KMS-11 (cell line): ENCODE measurements at regions not wholly inside any gene's neighbourhood (a gene's known extent, or its start where the extent isn't known, plus 50 kb on each side); places are given as distances from the start of the nearest gene placed in this dataset.

Experiments
- H2AFZ ChIP-seq: fragments of 200-600 bp; sonication (generic); 2 replicates; pipeline ENCODE4 v1.6.1; 2016; ENCODE audit warnings: antibody characterized with exemption, mixed run types, low read depth
- H3K27ac ChIP-seq: fragments of 200-600 bp; sonication (generic); 2 replicates; pipeline ENCODE4 v1.6.1; 2016; ENCODE audit warnings: mild to moderate bottlenecking, mixed run types
- H3K27me3 ChIP-seq: fragments of 200-600 bp; sonication (generic); 2 replicates; pipeline ENCODE4 v1.6.1; 2017; ENCODE audit warnings: mild to moderate bottlenecking, low read depth, mixed run types, moderate library complexity; ENCODE audit not compliant: insufficient read depth
- H3K36me3 ChIP-seq: fragments of 200-600 bp; sonication (generic); 2 replicates; pipeline ENCODE4 v1.6.1; 2017; ENCODE audit warnings: mild to moderate bottlenecking, mixed run types; ENCODE audit not compliant: insufficient read depth
- H3K4me1 ChIP-seq: fragments of 200-600 bp; sonication (generic); 2 replicates; pipeline ENCODE4 v1.6.1; 2016; ENCODE audit warnings: mild to moderate bottlenecking, low read depth, mixed run types; ENCODE audit not compliant: poor library complexity, severe bottlenecking
- H3K4me2 ChIP-seq: fragments of 200-600 bp; sonication (generic); 2 replicates; pipeline ENCODE4 v1.7.0; 2016; ENCODE audit warnings: mild to moderate bottlenecking, mixed run types
- H3K4me3 ChIP-seq: fragments of 200-600 bp; sonication (generic); IDR thresholded peaks from 2 replicates; pipeline ENCODE4 v1.6.1; 2017; ENCODE audit warnings: low read depth, low read length, mixed read lengths; ENCODE audit not compliant: insufficient read depth
- H3K79me2 ChIP-seq: fragments of 200-600 bp; sonication (generic); 2 replicates; pipeline ENCODE4 v1.6.1; 2016; ENCODE audit warnings: low read depth, mixed run types; ENCODE audit not compliant: insufficient read depth
- H3K9ac ChIP-seq: fragments of 200-600 bp; sonication (generic); 2 replicates; pipeline ENCODE4 v1.6.1; 2016; ENCODE audit warnings: mild to moderate bottlenecking, mixed run types
- H4K20me1 ChIP-seq: fragments of 200-600 bp; sonication (generic); 2 replicates; pipeline ENCODE4 v1.6.1; 2016; ENCODE audit warnings: mild to moderate bottlenecking, mixed run types; ENCODE audit not compliant: insufficient read depth
- TF ChIP-seq, protein P1 (sequence below): fragments of 200-600 bp; sonication (generic); conservative IDR thresholded peaks from 2 replicates; pipeline ENCODE4 v1.6.1; 2017; ENCODE audit warnings: low read depth, mild to moderate bottlenecking, antibody characterized with exemption, low read length, moderate library complexity, mixed read lengths

DNA sequence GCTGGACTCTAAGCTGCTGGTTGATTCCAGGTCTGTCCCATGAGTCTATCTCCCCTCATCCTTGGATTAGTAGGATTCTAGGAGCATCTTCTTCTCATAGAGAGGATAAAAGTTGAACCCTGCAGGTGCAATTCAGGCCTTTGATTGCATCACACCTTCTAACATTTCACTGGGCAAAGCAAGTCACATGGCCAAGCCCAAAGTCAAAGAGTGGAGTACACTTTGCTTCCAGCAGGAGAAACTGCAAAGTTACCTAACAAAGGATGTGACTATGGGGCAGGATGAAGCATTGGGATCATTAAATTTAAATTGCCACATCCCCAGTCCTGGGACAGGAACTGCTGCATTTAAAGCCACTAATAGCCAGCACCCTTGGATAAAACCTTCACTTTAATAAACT, 51.0 kb upstream of the EGFLAM start:
- no peak overlapping the region for H3K4me2 ChIP-seq
- no peaks in the 10 kb centered on the region for H4K20me1 ChIP-seq
- no peak overlapping the region for H3K4me3 ChIP-seq
- H3K36me3 ChIP-seq = no peaks in the 10 kb centered on the region
- peaks cover 7% of the 10 kb centered on the region for H3K4me1 ChIP-seq
- H3K27ac ChIP-seq = no peak overlapping the region
- no peak overlapping the region for H3K9ac ChIP-seq
- no peak overlapping the region for H2AFZ ChIP-seq
- no peaks in the 10 kb centered on the region for H3K27me3 ChIP-seq
- no peaks in the 10 kb centered on the region for H3K79me2 ChIP-seq
- TF ChIP-seq, protein P1, sequence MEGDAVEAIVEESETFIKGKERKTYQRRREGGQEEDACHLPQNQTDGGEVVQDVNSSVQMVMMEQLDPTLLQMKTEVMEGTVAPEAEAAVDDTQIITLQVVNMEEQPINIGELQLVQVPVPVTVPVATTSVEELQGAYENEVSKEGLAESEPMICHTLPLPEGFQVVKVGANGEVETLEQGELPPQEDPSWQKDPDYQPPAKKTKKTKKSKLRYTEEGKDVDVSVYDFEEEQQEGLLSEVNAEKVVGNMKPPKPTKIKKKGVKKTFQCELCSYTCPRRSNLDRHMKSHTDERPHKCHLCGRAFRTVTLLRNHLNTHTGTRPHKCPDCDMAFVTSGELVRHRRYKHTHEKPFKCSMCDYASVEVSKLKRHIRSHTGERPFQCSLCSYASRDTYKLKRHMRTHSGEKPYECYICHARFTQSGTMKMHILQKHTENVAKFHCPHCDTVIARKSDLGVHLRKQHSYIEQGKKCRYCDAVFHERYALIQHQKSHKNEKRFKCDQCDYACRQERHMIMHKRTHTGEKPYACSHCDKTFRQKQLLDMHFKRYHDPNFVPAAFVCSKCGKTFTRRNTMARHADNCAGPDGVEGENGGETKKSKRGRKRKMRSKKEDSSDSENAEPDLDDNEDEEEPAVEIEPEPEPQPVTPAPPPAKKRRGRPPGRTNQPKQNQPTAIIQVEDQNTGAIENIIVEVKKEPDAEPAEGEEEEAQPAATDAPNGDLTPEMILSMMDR = no peak

DNA sequence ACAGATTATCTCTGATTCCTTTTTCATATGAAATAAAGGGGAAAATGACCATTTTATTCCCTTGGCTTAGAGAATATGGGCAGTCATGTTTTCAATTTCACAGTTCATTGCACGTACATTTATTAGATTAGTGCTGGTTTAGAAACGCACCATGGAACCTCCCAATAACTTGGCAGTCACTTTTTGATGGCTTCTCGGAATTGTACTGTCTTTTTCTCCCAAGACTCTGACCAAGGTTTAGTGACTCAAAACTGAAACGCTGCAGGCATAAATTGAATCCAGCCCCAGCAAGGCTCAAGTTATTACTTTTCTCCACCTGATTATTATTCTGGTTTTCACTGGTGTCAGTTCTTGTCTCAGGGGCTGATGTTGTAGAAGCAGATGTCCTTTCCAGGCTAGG, 55.6 kb upstream of the EGFLAM start:
- H3K27me3 ChIP-seq = no peaks in the 10 kb centered on the region

DNA sequence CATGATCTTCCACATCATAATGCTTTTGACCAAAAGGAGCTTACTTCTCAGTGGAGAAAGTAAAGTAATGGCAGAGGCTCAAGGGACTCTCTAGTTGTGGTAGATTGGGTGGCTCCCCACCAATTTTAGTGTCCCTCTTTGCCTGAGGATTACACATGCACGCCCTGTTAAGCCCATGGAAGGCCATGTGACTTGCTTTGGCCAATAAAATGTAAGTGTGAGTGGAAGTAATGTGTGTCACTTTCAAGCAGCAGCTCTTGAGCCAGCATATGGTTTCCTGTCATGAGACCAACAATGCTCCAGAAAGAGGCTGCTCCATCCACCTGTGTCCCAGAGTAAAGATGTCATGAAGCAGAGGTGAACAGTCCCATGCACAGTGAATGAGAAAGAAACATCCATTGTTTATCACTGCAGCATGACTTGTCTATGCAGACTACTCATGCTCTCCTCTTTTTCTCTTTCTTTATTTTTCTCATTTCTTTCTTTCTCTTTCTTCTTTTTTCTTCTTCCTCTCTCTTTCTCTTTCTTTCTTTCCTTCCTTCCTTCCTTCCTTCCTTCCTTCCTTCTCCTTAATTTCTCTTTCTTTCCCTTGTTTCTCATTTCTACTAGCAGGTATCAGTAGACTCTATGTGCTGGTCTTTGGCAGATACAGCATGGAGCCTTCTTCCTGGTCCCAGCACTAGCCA, 57.3 kb upstream of the EGFLAM start:
- TF ChIP-seq, protein P1 = no peak
- H3K4me1 ChIP-seq = no peaks in the 10 kb centered on the region
- no peak overlapping the region for H3K4me3 ChIP-seq
- no peak overlapping the region for H3K4me2 ChIP-seq
- H3K27ac ChIP-seq = no peak overlapping the region
- H3K79me2 ChIP-seq = no peaks in the 10 kb centered on the region
- no peaks in the 10 kb centered on the region for H3K36me3 ChIP-seq
- H2AFZ ChIP-seq = no peak overlapping the region
- H3K27me3 ChIP-seq = no peaks in the 10 kb centered on the region
- no peaks in the 10 kb centered on the region for H4K20me1 ChIP-seq
- H3K9ac ChIP-seq = no peak overlapping the region

More for the DNA sequence above, 55.6 kb upstream of the EGFLAM start:
- H3K79me2 ChIP-seq = no peaks in the 10 kb centered on the region
- H3K36me3 ChIP-seq = no peaks in the 10 kb centered on the region
- TF ChIP-seq, protein P1 = no peak
- H3K4me1 ChIP-seq = peaks cover 7% of the 10 kb centered on the region
- H3K4me3 ChIP-seq = no peak overlapping the region
- no peak overlapping the region for H3K27ac ChIP-seq
- H4K20me1 ChIP-seq = no peaks in the 10 kb centered on the region
- H3K4me2 ChIP-seq = no peak overlapping the region
- H2AFZ ChIP-seq = no peak overlapping the region
- H3K9ac ChIP-seq = no peak overlapping the region

DNA sequence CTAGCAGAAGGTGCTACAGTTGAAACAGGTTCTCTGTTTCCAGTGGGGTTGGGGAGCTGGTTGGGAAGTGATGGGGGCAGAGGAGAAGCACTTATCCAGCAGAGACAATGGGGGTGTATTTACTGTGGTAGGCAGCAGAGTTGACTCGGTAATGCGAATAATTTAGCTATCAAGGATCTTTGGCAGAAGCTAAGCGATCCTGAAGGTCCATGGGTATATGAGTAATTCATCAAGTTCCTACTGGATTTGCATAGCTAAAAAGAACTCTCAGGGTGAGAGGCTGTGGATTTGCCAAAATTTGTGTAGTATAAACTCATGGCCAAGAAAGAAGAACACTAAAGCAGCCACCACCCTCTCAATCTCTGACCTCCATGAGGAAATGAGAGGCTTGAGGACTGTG, 61.2 kb upstream of the EGFLAM start:
- TF ChIP-seq, protein P1 = no peak
- no peaks in the 10 kb centered on the region for H4K20me1 ChIP-seq
- H3K79me2 ChIP-seq = no peaks in the 10 kb centered on the region
- H3K27me3 ChIP-seq = no peaks in the 10 kb centered on the region
- H2AFZ ChIP-seq = no peak overlapping the region
- no peak overlapping the region for H3K9ac ChIP-seq
- no peaks in the 10 kb centered on the region for H3K36me3 ChIP-seq
- H3K4me3 ChIP-seq = no peak overlapping the region
- no peak overlapping the region for H3K27ac ChIP-seq
- H3K4me2 ChIP-seq = no peak overlapping the region
- no peaks in the 10 kb centered on the region for H3K4me1 ChIP-seq
